HUDEP-2 (cell line): ENCODE measurements at regions not wholly inside any gene's neighbourhood (a gene's known extent, or its start where the extent isn't known, plus 50 kb on each side); places are given as distances from the start of the nearest gene placed in this dataset.

Experiments used
- DNase-seq, 76 experiments: peaks; one replicate each; lab custom pipeline; 2025; ENCODE audit not compliant: unreplicated experiment in 76 of 76; lab: John Stamatoyannopoulos, UW

DNA sequence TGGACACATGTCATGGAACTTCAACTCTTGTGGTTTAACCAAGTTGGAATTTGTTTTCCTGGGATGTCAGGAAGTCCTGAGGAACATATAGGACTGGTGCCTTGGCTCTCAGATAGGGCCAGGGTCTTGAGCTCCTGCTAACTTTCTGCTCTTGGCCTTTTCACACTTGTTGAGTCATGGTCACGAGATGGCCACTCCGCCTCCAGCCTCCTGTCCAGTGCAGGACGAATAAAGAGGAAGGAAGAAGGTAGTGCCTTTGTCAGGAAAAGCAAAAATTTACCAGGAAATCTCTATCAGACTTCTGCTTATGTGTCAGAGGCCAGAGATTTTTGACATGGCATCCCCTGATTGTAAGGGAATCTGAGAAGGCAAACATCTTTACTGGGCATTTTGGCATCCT lies 89.1 kb upstream of the ARHGAP20 start:
- DNase-seq = no peak

DNA sequence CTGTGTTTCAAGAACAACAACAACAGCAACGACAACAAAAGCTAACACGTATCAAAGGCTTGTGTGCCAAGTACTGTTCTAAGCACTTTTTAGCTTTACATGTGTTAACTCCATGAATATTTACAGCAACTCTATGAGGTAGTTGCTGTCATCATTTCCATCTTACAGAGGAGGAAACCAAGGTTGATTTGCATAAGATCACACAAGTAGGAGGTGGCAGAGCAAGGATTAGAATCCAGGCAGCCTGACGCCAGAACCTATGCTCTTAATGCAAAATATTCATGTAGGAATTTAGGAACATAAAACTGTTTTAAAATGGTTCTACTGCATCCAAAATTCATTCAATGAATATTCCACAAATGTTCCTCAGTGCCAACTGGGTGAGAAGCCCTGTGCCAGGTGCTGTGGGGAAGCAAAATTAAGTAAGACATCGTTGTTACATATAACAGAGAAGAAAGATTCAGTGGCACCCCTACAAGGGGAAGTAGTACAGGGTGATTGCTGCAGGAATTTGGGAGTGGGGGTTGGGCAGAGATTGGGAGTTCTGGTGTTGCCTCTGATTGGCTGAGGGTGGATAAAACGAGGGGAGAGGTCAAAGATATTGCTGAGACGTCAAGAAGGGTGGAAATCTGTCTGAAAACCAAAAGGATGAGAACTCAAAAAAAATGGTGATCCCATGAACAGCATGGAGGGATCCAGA lies 86.1 kb upstream of the ARHGAP20 start:
- DNase-seq = no peak

DNA sequence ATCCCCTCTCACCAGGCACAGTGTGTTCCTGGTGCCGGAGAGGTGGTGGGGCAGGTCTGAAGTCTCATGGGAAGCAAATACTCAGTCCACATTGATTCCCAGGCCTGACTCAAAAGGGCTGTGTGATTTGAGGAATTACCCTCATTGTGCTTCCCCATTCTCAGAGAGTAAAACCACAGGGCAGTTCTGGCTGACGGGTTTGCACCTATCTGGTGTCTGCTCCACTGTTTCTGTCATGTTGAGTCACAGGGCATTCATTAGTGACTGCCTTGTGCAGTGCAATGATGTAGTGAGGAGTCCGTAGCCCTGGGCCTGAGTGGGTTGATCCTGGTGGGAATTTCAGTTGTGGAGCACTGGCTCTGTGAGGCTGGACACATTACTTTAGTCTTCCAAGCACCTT lies 85.2 kb upstream of the ARHGAP20 start:
- DNase-seq = no peak

DNA sequence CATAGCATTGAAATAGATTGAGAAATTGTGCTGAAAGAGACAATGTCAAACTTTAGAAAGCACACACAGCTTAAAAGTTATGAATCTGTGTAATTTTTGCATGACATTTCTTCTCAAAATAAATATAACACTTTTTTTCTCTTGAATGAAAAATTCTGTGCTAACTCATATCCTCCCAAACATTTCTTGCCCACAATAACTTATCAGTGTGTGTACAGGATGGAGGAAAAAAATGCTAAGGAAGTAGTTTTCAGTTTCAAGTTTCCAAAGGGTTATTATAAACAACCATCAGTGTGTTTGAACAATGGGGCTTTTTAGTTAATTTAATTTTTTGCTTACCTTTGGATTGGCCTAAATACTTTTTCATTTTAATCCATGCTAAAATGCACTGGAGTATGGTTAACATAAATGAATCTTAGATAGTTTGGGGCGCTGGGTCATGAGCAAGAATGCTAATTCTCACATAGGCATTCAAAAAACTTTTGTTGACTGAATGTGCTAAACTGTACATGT lies 82.9 kb upstream of the ARHGAP20 start:
- no peak for DNase-seq

DNA sequence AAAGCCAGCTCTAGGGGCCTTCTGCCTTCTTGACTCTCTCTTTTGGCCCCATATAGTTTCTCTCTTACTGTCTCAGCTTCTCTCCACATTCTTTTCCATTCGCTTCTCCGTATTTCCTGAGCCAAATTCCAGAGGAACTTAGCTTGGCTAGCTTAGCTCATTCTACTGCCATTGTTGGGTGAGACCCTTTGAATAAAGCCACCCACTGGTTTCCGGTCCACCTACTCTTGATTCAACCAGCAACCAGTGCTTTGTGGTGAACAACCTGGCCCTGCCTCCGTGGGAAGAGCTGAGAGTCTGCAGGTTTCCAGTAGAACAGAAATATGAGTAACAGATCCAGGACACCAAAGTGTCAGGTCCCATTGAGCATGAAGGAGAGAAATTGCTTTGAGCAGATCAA lies 81.3 kb upstream of the ARHGAP20 start:
- no peak for DNase-seq

DNA sequence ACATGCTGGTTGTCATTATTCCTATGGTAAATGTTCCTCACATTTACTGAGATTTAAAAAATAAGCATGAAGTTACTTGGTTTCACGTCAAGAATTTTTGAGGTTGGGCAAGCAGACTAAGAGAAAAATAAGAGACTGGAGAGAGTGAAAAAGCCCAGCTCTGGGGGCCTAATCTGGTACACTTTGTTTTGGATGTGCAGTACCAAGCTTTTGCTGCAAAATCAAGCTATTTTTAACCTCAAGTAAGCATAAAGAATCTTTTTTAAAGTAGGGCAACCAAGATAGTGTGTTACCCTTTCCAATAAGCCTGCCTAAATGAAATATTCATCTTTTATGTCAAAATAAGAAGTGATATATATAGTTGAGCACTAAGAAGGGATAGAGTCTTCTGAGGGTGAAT lies 79.4 kb upstream of the ARHGAP20 start:
- DNase-seq = no peak

DNA sequence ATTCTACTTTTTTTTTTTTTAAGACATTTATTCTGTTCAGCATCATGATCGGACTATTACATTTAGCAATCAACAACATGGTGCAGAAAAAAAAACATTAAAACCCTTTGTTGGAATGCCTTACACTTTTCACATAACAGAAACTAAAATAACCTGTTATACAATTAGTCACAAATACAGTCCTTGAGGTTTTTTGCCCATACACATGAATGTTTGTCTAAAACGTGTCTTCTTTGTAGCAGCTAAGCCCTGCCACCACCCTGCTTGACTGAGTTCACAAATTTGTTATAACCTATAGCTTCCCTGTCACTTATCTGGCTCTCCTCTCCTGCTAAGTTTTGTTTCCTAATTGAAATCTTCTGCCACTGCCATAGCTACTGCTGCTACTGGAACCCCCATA lies 75.4 kb upstream of the ARHGAP20 start:
- no peak for DNase-seq

DNA sequence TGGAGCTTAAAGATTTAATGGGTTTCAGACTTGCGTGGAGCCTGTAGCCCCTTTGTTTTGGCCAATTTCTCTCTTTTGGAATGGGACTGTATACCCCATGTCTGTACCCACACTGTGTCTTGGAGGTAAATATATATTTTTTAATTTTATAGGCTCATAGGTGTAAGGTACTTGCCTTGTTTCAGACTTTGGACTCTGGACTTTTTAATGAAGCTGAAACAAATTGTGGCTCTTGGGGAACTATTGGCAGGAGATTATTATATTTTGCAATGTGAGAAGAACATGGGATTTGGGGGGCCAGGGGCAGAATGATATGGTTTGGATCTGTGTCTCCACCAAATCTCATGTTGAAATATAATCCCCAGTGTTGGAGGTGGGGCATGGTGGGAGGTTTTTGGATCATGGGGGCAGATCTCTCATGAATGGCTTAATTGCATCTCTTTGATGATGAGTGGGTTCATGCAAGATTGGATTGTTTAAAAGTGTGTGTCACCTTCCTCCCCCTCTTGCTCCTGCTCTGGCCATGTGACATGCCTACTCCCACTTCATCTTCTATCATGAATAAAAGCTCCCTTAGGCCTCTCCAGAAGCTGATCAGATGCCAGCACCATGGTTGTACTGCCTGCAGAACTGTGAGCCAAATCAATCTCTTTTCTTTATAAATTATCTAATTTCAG lies 74.1 kb upstream of the ARHGAP20 start:
- no peak for DNase-seq

DNA sequence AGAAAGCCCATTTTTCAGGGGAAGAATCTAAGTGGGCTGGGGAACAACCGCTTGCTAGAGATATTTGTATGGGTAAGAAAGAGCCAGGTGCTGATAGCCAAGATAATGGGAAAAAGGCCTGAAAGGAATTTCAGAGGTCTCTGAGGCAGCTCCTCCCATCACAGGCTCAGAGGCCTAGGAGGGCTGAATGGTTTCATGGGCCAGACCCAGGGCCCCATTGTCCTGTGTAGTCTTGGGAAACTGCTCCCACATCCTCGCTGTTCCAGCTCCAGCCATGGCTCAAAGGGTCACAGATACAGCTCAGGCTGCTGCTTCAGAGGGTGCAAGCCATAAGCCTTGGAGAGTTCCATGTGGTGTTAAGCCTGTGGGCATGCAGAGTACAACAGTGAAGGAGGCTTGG lies 73.2 kb upstream of the ARHGAP20 start:
- DNase-seq = no peak

DNA sequence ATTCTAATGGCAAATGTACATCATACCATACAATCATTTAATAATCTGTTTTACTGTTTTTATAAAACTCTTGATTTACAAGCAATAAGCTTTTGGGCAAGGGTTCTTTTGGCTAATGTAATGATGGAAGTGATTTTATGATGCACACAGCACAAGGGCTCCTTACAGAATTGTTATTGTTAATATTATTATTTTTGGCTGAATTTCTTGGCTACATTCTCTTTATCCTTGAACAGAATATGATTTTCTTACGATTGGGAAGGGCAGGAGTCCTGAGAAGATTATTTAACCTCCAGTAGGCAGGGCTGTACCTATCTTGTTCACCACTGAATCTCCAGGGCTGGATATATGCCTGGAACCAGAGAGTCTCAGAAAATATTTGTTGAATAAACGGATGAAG lies 70.4 kb upstream of the ARHGAP20 start:
- DNase-seq = no peak

DNA sequence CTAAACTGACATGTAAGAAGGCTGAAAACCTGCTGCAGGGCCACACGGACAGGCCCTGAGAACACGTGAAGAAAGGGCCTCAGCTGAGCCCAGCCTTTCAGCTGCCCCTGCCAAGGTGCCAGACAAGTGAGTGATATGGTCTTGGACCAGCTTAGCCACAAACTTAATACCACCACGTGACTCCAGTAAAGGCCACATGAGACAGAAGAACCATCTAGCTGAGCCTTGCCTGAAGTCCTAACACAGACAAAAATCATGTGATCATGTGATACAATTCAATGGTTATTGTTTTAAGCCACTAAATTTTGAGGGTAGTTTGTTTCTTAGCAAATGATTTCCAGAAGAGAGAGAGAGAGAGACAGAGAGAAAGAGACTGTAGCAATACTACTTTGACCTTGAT lies 66.9 kb upstream of the ARHGAP20 start:
- no peak for DNase-seq

DNA sequence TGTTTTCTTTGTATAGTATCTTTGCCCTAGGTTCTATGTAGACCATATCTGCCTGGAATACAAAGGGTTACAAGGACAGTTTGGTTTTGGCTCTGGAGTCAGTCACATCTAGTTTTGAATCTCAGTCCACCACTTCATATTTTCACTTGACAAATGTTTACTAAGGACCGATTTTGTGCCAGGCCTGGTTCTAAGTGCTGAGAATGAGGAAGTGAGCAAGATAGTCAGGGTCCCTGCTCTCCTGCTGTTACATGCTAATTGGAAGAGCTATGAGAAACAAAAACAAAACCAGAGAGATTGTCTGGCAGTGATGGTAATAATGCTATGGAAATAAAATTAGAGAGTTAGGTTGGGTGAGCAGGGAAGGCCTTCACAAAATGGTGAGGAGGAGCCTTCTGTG lies 66.1 kb upstream of the ARHGAP20 start:
- DNase-seq = no peak

DNA sequence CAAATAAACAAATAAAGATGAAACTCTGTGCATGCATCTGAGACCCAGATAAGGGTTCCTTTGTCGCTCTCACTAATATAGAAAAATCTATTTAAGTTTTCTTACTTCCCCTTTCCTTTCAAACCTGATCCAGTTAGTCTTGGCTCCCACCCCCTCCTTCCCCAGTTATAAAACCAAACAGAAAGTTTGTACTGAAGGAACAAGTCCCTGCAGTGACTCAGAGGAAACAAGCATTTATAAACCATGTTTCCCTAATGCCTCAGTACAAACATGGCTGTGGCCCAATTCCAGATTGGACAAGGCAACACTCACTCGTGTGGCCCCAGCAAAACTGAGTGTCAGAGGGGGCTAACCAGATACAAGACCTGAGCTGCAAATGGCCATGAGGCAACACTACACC lies 65.5 kb upstream of the ARHGAP20 start:
- no peak for DNase-seq

DNA sequence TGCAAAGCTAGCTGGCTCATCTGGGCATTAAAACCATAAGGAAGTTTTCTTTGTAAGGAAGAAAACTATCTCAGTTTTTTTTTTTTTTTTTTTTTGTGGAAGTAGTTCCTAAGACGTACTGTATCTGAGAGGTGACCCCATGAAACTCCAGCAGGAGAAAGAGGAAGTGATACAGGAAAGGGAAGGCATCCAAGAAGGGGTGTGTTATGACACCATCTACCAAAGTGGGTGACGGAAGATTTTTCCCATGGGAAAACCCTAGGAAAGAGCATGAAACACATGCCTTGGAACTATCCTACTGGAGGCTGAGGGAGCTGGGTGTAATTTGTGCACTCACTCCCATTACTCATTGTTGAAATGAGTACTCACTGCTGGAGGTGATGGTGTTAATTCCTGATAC lies 63.8 kb upstream of the ARHGAP20 start:
- DNase-seq = no peak

DNA sequence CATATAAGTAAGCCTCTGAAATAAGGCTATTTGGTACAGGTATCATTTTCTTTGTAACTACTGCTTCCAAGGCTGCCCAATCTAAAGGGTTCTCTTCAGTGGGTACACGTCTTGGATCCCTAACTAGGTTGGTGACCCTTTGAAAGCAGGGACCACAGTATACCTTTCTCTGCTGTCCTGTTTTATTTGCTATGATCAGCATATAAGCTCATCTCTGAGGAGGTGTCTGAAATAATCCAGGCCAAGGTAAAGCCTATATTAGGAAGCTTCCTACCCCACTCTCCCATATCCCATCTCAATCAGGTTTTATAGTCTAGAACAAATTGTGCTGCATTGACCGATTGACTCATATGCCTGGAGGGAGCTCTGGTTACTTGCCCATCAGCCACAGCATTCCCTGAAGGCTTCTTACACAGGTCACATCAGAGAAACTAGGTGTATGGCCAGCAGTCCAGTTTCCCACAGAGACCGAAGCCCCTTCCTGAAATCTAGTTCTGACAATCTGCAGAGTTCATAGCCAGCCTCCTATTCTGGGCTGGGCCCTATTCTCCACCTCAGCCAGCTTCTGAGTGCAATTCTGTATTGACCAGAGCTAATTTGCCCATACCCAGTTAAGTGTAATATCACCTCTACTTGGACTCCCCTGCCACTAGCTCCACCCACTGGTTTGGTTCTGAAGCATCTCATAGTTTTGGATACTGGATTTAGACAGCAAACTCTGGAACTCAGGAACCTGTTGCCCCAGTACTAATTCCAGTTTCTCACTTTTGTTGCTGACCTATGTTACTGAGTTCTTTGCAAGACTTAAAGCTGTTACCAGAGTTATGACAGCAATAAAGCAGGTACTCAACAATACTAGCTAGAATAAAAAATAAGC lies 62.1 kb upstream of the ARHGAP20 start:
- DNase-seq = no peak

DNA sequence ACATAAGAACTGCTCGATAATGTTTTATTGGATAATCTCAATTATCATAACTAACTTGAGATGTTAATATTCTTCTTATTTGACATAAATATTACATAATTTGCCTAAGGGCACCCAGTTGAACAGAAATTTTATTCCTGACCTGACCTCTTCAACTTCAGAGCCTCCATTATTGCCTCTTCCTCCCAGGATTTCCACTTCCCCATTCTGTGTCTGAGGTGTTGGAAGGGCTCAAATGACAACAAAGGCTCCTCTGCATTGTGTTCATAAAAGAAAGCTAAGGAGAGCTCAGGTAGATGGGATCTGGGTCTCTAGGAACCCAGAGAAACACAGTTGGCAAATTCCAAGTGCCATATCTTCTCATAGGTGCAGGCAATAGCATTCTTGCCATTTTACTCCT lies 61.2 kb upstream of the ARHGAP20 start:
- no peak for DNase-seq

DNA sequence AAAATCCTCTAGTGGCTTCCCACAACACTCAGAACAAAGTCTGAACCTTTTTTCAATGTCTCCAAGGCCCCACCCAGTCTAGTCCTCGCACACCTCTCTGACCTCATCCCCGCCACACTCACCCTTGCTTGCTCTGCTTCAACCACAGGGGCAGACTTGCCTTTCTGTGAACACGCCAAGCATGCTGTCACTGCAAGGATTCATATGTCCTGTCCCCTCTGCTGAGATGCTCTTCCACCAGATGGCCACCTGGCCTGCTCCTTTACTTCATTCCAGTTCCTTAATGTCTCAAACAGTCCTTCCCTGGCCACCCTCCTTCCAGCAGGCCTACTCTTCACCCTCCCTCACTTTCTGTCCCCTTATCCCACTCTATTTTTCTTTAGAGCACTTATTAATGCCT lies 60.6 kb upstream of the ARHGAP20 start:
- no peak for DNase-seq

DNA sequence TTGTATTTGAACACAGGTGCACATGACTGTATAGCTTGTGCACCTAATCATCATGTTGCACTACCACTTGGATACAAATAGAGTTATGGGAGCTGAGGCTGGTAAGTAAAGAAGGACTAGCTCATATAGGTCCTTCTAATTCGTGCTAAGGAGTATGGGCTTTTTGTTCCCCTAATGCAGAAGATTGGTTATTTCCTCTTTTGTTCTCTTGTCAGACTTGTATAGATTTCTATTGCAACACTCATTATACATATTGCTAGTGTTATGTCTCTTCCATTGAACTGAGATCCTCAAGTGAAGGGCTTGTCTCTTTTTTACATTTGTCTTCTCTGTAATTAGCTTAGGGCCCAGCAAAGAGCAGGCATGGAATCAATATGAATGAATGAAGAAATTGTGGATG lies 54.1 kb upstream of the ARHGAP20 start:
- no peak for DNase-seq

DNA sequence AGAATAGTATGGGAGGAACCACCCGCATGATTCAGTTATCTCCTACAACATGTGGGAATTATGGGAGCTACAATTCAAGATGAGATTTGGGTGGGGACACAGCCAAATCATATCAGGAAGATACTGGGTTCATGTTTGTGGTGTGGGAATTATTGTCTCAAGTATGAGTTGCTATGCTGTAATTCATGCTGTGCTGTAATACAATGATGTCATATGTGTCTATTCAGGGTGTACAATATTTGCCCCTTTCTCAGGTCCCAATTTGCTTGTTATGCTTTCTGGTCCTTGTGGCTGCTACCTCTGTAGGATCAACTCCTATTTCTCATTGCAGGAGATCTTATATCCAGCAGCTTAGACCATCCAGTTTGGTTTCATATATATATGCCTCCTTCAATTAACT lies 52.2 kb upstream of the ARHGAP20 start:
- DNase-seq = no peak

DNA sequence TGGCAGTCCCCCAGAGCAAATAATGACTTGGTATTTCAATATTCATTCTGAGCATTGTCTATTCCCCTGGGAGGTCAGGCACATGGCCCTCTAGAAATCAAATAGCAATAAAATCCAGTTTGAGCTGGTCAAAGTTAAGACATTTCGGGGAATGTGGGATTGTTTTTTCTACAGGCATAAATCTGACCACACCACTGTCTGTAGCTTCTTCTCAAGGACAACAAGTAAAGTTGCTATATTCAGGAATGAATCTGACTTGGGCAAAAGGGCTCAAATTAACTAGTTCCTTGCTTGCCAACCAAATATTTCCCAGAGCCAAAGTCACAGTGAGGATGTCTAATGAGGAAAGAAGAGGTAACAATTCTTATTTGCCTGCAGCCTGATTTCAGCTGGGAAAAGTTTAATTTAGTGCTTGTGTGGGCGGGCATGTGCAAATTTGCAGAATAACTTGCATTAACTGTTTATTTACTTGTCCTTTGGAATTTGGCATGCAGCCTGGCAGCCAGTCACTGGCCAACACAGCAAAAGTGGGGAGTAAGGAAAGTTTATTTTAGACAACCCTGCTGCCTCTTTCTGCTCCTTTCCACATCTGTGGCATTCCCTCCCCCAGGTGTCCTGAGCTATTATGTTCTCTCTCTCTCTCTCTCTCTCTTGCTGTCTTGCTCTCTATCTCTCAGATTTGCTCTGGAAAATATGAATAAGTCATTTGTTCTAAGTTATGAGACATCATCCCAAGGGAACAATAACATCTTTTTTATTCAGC lies 51.2 kb upstream of the ARHGAP20 start:
- no peak for DNase-seq

DNA sequence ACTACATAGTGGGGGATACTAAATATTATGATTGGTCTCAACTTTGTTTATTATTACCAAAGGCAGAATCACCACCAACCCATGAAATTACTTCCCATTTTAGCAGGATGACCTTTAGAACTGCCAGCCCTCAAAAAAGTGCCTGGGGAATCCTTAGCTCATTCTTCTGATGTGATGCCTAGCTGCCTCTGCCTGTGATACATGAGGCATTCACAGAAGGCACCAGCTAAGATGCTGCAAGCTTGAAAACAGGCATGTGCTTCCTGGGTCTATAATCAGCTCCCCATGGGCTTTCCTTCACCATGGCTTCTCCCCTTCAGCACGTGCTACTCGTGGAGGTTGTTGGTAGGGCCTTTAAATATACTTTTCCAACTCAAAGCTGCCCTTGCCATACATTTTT lies 50.4 kb upstream of the ARHGAP20 start:
- no peak for DNase-seq
